HG02943 (cell line): ENCODE measurements at regions not wholly inside any gene's neighbourhood (a gene's known extent, or its start where the extent isn't known, plus 50 kb on each side); places are given as distances from the start of the nearest gene placed in this dataset.

ENCODE experiments used
- ATAC-seq: cut with Tn5 transposase; IDR thresholded peaks from one replicate; pipeline ENCODE4 v1.9.1; 2021; ENCODE audit warnings: mild to moderate bottlenecking, low read depth, moderate library complexity; ENCODE audit not compliant: unreplicated experiment

DNA sequence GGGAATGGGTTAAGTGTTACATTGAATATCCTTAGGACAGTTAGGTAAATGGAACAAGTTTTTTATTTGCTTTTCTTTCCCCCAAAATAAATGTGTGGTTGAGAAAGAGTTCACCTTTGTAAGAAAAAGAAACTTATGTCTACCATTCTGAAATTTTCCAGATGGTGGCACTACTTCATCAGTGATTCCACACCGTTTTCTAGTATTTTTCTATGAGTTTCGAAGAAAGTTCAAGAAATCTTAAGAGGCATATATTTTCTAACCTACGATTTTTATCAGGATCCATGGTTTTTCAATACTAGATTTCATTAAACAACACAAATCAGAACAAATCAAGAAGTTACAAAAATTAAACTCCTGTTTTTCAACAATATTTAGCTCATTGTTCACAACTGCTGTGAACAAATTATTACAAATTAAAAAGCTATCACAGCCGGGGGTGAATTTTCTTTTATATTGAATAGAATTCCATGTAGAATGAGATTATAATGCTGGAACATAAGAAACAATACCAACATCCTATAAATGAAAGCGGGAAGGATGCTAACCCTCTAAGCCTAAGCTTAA is 163.1 kb upstream of the NPVF start:
- no peak for ATAC-seq

GRCh38 chr7:25391961-25392587 is 163.8 kb upstream of the NPVF start:
- no peak for ATAC-seq

DNA sequence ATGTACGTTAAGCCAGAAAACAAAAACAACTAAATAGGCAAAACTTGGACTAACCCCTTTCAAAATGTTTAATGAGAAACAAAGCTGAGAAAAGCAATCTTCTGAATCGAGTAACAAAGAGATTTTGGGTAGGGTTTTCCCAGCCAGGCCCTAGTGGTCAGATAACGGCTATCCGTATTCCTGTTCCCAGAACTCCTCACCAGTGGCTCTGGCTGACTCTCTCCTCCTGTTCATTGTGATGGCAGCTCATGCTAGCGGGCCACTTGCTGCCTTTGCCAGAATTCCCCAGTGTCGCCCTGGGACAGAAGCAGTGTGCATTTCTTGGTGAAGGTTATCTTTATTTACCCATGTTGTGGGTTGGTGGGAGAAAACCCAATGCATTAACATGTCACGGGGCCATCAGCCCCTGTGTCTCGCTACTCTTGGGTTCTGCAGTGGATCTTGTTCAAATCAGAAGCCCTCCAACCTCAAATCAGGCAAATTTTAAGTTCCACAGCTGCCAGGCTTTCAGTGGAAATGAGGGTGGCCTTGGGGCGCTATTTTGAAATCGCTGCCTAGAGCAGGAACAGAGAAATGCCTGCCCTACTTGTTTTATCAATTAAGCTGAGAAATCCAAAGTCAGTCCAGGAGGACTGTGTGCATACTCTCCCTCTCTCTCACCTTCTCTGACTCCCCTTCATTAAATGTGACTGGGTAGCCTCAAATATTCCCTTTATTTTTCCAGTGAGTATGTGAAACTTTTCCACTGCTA is 164.5 kb upstream of the NPVF start:
- ATAC-seq: no peak

DNA sequence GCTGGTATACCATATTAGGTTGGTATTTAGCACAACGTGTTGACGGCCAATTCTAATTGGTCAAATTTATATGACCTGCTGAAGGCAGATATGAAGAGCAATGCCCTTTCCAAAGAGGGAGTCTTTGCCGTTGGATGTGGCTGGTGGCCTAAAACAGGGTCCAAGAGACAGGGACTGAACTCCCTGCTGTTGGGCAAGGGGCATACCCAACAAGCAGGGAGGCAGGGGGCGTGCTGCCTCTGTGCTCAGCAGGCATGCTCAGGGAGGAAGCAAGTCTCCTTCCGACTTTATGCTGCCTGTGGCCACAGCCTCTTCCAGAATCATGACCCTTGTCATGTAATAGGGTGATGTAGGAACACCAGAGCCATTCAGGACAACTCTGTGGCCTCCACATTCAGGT is 167.7 kb upstream of the NPVF start:
- ATAC-seq: no peak

DNA sequence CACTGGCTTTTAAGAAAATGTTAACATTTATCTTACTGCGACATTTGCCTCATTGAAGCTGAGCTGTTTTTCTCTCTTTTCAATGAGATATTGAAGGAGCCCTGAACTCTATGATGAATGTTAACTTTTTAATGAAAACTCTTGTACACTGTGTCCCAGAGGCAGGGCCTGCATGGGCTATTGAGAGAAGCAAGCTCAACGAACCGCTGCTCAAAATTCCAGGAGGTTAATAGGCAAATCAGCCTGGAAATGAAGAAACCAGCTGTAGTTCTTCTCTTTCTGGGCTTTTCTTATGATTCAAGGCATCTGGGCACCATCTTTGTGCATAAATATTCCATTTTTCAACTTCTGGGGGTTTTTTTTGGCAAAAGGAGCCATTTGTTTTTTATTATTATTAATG is 168.4 kb upstream of the NPVF start:
- ATAC-seq: no peak

- no peak for ATAC-seq
These were observed 170.1 kb upstream of the NPVF start for GRCh38 chr7:25398418-25398817.

GRCh38 chr7:25399000-25399750 is 170.9 kb upstream of the NPVF start:
- no peak for ATAC-seq

DNA sequence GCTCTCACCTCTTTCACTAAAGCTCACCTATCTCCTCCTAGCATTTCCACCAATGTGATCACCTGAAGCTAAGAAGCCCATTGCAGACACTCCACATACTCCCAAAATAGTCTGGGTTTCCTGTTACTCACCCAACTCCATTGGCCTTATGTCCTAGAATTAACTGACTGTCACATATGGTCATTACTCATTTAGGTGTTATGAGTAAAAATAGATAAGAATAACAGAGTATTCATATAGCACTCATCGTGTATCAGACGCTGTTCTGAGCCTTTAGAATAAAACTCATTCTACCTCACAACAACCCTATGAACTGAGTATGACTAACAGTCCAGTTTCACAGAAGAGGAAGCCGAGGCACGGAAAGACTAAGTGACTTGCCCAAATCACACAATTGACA is 174.2 kb upstream of the NPVF start:
- no peak for ATAC-seq

DNA sequence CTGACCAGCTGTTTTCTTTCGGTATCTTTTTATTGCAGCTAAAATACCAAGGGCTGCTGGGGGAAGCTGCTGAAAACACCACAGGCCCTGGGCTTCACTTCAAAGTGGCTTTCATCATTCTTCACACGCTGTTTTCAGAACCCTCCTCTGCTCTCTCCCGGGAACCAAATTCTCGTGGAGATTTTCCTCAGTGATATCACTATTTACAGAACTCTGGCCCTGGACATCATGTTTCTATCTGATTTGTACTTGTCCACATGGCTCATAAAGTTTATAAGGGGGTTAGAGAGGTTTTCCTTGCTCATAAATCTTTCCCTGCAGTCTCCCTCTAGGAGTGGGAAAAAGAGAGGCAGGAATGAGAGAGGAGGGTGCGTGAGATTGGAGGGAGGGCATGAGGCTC is 177.4 kb upstream of the NPVF start:
- ATAC-seq: no peak

- no peak for ATAC-seq
These were observed 178.8 kb upstream of the NPVF start for GRCh38 chr7:25407053-25407452.

- no peak for ATAC-seq
These were observed 179.9 kb upstream of the NPVF start for GRCh38 chr7:25408012-25408687.

- ATAC-seq: no peak
These were observed 180.6 kb upstream of the NPVF start for GRCh38 chr7:25408876-25409275.

GRCh38 chr7:25409897-25410636 is 181.8 kb upstream of the NPVF start:
- ATAC-seq: no peak

DNA sequence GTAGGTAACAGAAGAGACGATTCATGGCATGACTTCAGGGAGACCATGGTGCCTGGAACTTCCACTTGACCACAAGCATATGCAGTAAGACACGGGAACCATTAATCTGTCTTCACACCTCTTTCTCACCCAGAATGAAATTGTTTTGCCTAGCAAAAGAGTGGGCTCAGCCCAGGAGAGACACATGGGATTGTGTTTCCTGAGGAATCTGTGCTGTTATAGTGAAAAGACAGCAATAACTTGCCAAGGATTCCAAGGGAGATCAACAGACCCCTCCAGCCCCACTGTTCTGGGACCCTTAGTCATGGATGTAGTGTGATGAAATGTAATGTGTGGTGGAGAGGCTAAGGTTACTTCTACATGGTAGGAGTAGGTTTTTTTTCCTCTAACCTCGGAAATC is 192.5 kb upstream of the NPVF start:
- ATAC-seq: no peak

GRCh38 chr7:25424113-25424512 is 195.8 kb upstream of the NPVF start:
- ATAC-seq: no peak

- no peak for ATAC-seq
These were observed 196.6 kb upstream of the NPVF start for GRCh38 chr7:25424855-25425254.

- ATAC-seq: no peak
These were observed 199.4 kb upstream of the NPVF start for GRCh38 chr7:25427721-25428120.

GRCh38 chr7:25429731-25430130 is 201.4 kb upstream of the NPVF start:
- no peak for ATAC-seq

- no peak for ATAC-seq
These were observed 202.1 kb upstream of the NPVF start for GRCh38 chr7:25430200-25430931.
